A549 (cell line): ENCODE measurements at regions not wholly inside any gene's neighbourhood (a gene's known extent, or its start where the extent isn't known, plus 50 kb on each side); places are given as distances from the start of the nearest gene placed in this dataset.
A peak's percentile ranks its signal among the peaks of the same experiment; 100 is the strongest.

Experiments
- ATAC-seq, 2 experiments: fragments of 200-7000 bp in 1 of 2; fragments of >200 bp in 1 of 2; cut with Nextera tagmentation in 1 of 2; cut with Tn5 transposase in 1 of 2; 3 replicates each; pipeline versions ENCODE4 v1.8.0 to v1.9.1; 2018 to 2020; ENCODE audit warnings: mild to moderate bottlenecking in 1 of 2, moderate library complexity in 1 of 2
- CTCF ChIA-PET: fragments of 300-600 bp; sonication (Branson Sonifier 250); formaldehyde crosslinking; extraction: SDS; loops from one replicate; lab custom pipeline; 2021; ENCODE audit warnings: antibody characterized with exemption, inconsistent platforms; lab: Yijun Ruan, JAX
- POLR2A ChIA-PET: fragments of 350-600 bp; formaldehyde crosslinking; extraction: SDS; loops from one replicate; lab custom pipeline; 2021; ENCODE audit warnings: antibody characterized with exemption, inconsistent platforms; lab: Yijun Ruan, JAX
- DNase-seq, 2 experiments: peaks; one replicate each; pipeline versions ENCODE4 v3.0.0 to v3.0.0-alpha.2; 2011 to 2016; ENCODE audit warnings: low read depth in 1 of 2, low spot score in 1 of 2
- FAIRE-seq: peaks from 2 replicates; lab custom pipeline; 2011; peaks lifted over from hg19 to GRCh38; lab: Jason Lieb, UNC
- H3K27ac ChIP-seq, 2 experiments: fragments of >200 bp; sonication (Bioruptor Twin); formaldehyde crosslinking; 3 replicates each; pipeline ENCODE4 v1.5.1; 2016 to 2017
- H3K4me1 ChIP-seq: fragments of >200 bp; sonication (Bioruptor Twin); formaldehyde crosslinking; 3 replicates; pipeline ENCODE4 v1.6.1; 2016
- H3K4me2 ChIP-seq: fragments of >200 bp; sonication (Bioruptor Twin); formaldehyde crosslinking; 3 replicates; pipeline ENCODE4 v1.6.1; 2016
- H3K4me3 ChIP-seq: fragments of >200 bp; sonication (Bioruptor Twin); formaldehyde crosslinking; 3 replicates; pipeline ENCODE4 v1.5.1; 2016
- H3K9me3 ChIP-seq: fragments of >200 bp; sonication (Bioruptor Twin); formaldehyde crosslinking; 3 replicates; pipeline ENCODE4 v1.6.1; 2016
- CBX2 ChIP-seq: fragments of 200-600 bp; sonication (generic); IDR thresholded peaks from 2 replicates; pipeline ENCODE4 v1.6.1; 2016; ENCODE audit warnings: low read depth, mild to moderate bottlenecking, borderline replicate concordance
- CBX8 ChIP-seq: fragments of 200-600 bp; sonication (generic); IDR thresholded peaks from 2 replicates; pipeline ENCODE4 v1.6.1; 2016
- CHD2 ChIP-seq: fragments of 150-350 bp; IDR thresholded peaks from 2 replicates; pipeline ENCODE4 v1.6.1; 2014; ENCODE audit warnings: low read length; ENCODE audit not compliant: partially characterized antibody
- CHD4 ChIP-seq: fragments of 200-600 bp; sonication (generic); IDR thresholded peaks from 2 replicates; pipeline ENCODE4 v1.6.1; 2016; ENCODE audit warnings: antibody characterized with exemption, mild to moderate bottlenecking, borderline replicate concordance
- EP300 ChIP-seq, 2 experiments: fragments of >200 bp; sonication (Bioruptor Twin); formaldehyde crosslinking; IDR thresholded peaks; 2 replicates in 1 of 2; 3 replicates in 1 of 2; pipeline ENCODE4 v1.6.1; 2016 to 2017
- FOSB ChIP-seq: fragments of 250-450 bp; sonication (Bioruptor Pico); IDR thresholded peaks from 2 replicates; pipeline ENCODE4 v1.5.0; 2020; ENCODE audit warnings: mild to moderate bottlenecking, moderate library complexity
- FOSL2 ChIP-seq, 2 experiments: fragments of 450-650 bp in 1 of 2; fragments of >200 bp in 1 of 2; sonication (Bioruptor Twin) in 1 of 2; formaldehyde crosslinking; IDR thresholded peaks; 2 replicates each; pipeline versions ENCODE4 v1.5.0 to v1.6.1; 2016 to 2020; ENCODE audit warnings: mild to moderate bottlenecking in 1 of 2, moderate library complexity in 1 of 2
- HOXB13 ChIP-seq: fragments of 250-450 bp; sonication (Bioruptor Pico); IDR thresholded peaks from 2 replicates; pipeline ENCODE4 v1.5.0; 2020; ENCODE audit warnings: low read depth, mild to moderate bottlenecking, moderate library complexity
- JUN ChIP-seq, 2 experiments: fragments of >200 bp; sonication (Bioruptor Twin); formaldehyde crosslinking; IDR thresholded peaks; 2 replicates in 1 of 2; 3 replicates in 1 of 2; pipeline ENCODE4 v1.6.1; 2016 to 2017
- KDM1A ChIP-seq: fragments of 200-600 bp; sonication (generic); IDR thresholded peaks from 2 replicates; pipeline ENCODE4 v1.6.1; 2016; ENCODE audit warnings: low read depth, mild to moderate bottlenecking
- MAFK ChIP-seq: fragments of 450-650 bp; IDR thresholded peaks from 2 replicates; pipeline ENCODE4 v1.6.1; 2014; ENCODE audit not compliant: partially characterized antibody
- MYC ChIP-seq: IDR thresholded peaks from 2 replicates; pipeline ENCODE4 v1.6.1; 2012; ENCODE audit warnings: mild to moderate bottlenecking, inconsistent platforms, low read length, improper control_type of control experiment, borderline replicate concordance
- POLR2A ChIP-seq: IDR thresholded peaks from 2 replicates; pipeline ENCODE4 v1.6.1; 2012; ENCODE audit warnings: mild to moderate bottlenecking, low read length
- SMC3 ChIP-seq: fragments of >200 bp; sonication (Bioruptor Twin); formaldehyde crosslinking; IDR thresholded peaks from 3 replicates; pipeline ENCODE4 v1.6.1; 2018; ENCODE audit warnings: inconsistent platforms
- TFCP2L1 ChIP-seq: fragments of 250-450 bp; sonication (Bioruptor Pico); IDR thresholded peaks from 2 replicates; pipeline ENCODE4 v1.5.0; 2021; ENCODE audit warnings: mild to moderate bottlenecking
- ZNF302 ChIP-seq: fragments of 250-450 bp; sonication (Bioruptor Pico); IDR thresholded peaks from 2 replicates; pipeline ENCODE4 v1.9.0; 2021; ENCODE audit warnings: inconsistent platforms, mild to moderate bottlenecking, moderate library complexity
- WGBS: methylation state at CpG from one replicate; pipeline ENCODE4 v1.1.6; 2017; ENCODE audit errors: missing lambda C conversion rate; 5-methylcytosine and 5-hydroxymethylcytosine counted together
- TF ChIP-seq, protein P1 (sequence below): fragments of 200-600 bp; sonication (generic); IDR thresholded peaks from 2 replicates; pipeline ENCODE4 v1.6.1; 2016; ENCODE audit warnings: antibody characterized with exemption, mild to moderate bottlenecking, moderate library complexity
- TF ChIP-seq, protein P2 (sequence below): fragments of 150-350 bp; IDR thresholded peaks from 2 replicates; pipeline ENCODE4 v1.6.1; 2014; ENCODE audit warnings: low read depth, mild to moderate bottlenecking, low read length
- TF ChIP-seq, protein P3 (sequence below): fragments of >200 bp; sonication (Bioruptor Twin); formaldehyde crosslinking; IDR thresholded peaks from 3 replicates; pipeline ENCODE4 v1.6.1; 2016

DNA sequence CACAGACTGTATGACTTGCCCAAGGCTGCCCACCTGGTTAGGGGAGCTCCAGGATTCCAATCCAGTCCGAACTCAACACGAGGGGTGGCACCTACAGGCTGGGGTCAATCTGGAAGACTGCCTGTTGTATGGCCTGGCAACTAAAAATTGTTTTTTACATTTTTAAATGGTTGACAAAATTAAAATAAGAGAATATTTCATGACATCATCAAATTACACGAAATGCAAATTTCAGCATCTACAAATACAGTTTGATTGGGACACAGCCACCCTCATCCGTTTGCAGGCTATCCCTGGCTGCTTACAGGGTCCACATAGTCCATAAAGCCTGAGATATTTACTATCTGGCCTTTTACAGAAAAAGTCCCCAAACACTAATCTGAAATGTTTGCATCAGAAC, 235.9 kb upstream of the GMDS start:
- FAIRE-seq, result no peak
- TF ChIP-seq CBX8 (no peak), MAFK (peak; percentile 23)
- ATAC-seq, result no peak

DNA sequence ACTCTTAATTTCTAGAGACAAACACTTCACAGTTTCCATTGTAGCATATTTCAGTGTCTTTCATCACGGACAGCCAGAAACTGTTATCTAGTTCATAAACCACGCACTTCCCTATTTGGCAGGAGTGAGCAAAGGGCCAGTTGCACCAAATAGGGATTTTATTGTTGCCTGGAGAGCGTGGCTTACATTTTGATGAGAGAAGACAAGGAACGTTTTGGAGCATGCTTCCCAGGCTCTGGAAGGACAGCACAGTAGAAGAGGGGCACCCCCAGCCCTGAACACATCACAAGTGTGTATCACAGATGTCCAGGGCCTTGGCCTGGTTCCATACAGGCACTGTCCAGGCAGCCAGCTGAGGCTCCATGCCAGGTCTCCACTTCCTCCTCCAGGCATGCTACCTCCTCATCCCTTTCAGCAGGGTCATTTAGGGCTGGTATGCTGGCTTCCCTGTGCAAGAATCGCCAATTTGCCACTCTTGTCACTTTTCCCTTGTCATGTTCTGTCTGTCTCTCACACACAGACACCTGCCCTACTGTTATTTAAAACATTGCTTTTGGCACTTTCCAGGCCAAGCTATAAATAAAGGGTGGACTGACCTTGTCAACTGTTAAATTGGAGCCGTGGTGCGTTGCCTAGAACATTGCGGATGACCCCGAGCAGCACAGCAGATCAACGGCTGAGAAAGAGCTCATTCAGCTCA, 235.0 kb upstream of the GMDS start:
- ChIA-PET POLR2A (no interaction called here), CTCF (interaction anchor here (1.0 kb wide), 1 partner anchor 17 kb away, joined by 3 read pairs; no protein-coding TSS in a partner anchor)
- Histone ChIP-seq H3K27ac (no peak overlapping the region), H3K4me3 (no peak overlapping the region), H3K4me1 (peaks cover 6% of the 10 kb centered on the region; the same call in 1 of the 3 replicates), H3K9me3 (peaks cover 7% of the 10 kb centered on the region; the same call in 2 of the 3 replicates), H3K4me2 (no peak overlapping the region)
- FAIRE-seq, result no peak
- TF ChIP-seq, protein P1, sequence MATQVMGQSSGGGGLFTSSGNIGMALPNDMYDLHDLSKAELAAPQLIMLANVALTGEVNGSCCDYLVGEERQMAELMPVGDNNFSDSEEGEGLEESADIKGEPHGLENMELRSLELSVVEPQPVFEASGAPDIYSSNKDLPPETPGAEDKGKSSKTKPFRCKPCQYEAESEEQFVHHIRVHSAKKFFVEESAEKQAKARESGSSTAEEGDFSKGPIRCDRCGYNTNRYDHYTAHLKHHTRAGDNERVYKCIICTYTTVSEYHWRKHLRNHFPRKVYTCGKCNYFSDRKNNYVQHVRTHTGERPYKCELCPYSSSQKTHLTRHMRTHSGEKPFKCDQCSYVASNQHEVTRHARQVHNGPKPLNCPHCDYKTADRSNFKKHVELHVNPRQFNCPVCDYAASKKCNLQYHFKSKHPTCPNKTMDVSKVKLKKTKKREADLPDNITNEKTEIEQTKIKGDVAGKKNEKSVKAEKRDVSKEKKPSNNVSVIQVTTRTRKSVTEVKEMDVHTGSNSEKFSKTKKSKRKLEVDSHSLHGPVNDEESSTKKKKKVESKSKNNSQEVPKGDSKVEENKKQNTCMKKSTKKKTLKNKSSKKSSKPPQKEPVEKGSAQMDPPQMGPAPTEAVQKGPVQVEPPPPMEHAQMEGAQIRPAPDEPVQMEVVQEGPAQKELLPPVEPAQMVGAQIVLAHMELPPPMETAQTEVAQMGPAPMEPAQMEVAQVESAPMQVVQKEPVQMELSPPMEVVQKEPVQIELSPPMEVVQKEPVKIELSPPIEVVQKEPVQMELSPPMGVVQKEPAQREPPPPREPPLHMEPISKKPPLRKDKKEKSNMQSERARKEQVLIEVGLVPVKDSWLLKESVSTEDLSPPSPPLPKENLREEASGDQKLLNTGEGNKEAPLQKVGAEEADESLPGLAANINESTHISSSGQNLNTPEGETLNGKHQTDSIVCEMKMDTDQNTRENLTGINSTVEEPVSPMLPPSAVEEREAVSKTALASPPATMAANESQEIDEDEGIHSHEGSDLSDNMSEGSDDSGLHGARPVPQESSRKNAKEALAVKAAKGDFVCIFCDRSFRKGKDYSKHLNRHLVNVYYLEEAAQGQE, result no peak
- TF ChIP-seq TFCP2L1, result no peak
- no peak for TF ChIP-seq FOSL2 (IDR thresholded peaks at IDR 0.05)
- TF ChIP-seq FOSL2 (CRISPR knock-in tag; IDR thresholded peaks at IDR 0.05), result no peak
- DNase-seq, result no peak
- 66% methylated on average over 10 of the region's 10 CpGs for WGBS
- no peak for ATAC-seq

More for the DNA sequence above, 235.9 kb upstream of the GMDS start:
- Histone ChIP-seq H3K4me2 (no peak overlapping the region), H3K4me1 (peaks cover 3% of the 10 kb centered on the region; the same call in 1 of the 3 replicates), H3K27ac (no peak overlapping the region), H3K9me3 (peaks cover 7% of the 10 kb centered on the region; the same call in 2 of the 3 replicates), H3K4me3 (no peak overlapping the region)
- 30% methylated on average over 4 of the region's 4 CpGs for WGBS
- POLR2A ChIA-PET, result no interaction called here
- CTCF ChIA-PET, result interaction anchor here (1.0 kb wide), 1 partner anchor 17 kb away, joined by 3 read pairs; no protein-coding TSS in a partner anchor
- no peak for DNase-seq

DNA sequence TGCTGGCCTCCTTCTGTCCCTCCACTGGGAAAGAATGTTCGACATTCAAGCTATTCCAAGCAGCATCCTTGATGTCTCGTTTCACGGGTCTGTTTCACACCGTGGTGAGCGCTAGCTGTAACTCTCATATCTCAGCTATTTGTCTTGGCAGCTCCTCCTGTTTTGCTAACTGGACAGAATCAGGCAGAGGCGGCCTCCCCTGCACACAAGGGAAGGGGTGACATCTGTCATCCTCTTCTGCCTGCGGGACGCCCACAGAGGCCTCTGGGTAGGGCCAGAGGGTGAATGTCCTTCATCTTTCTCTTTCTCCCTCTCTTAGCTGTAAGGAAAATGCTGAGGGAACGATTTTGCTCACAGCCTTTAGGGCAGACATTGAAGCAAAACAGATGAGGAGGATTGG, 232.8 kb upstream of the GMDS start:
- no peak for DNase-seq
- TF ChIP-seq HOXB13 (CRISPR knock-in tag) (no peak), MAFK (peak; percentile 5)
- Histone ChIP-seq H3K9me3 (peaks cover 7% of the 10 kb centered on the region; the same call in 2 of the 3 replicates), H3K4me1 (peaks cover 6% of the 10 kb centered on the region; the same call in 1 of the 3 replicates), H3K27ac (no peak overlapping the region), H3K4me3 (no peak overlapping the region), H3K4me2 (no peak overlapping the region)
- ChIA-PET POLR2A (no interaction called here), CTCF (interaction anchor here (1.1 kb wide), 1 partner anchor 156 kb away, joined by 3 read pairs; no protein-coding TSS in a partner anchor)
- no peak for FAIRE-seq
- 78% methylated on average over 9 of the region's 9 CpGs for WGBS
- ATAC-seq, result no peak

DNA sequence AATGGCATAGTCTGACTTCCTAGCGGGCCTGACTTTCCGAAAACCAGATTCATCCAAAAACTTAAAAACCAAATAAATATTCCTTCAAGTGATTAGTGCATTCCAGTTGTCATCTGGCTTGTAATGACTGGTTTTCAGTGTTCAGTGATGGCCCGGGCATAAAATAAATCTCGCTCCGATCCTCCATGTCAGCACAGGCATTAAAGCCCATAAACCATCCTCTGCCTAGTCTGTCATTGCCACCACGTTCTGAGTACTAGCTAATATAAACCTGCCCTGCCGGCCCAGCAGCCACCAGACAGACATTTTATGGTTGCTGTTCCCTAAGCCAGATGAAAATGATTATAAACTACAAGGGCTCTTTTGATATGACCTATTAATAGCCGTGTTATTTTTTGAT, 232.3 kb upstream of the GMDS start:
- no peak for DNase-seq
- 81% methylated on average over 8 of the region's 8 CpGs for WGBS
- Histone ChIP-seq H3K4me2 (no peak overlapping the region), H3K4me1 (peaks cover 6% of the 10 kb centered on the region; the same call in 1 of the 3 replicates), H3K9me3 (peaks cover 4% of the 10 kb centered on the region; the same call in 2 of the 3 replicates), H3K27ac (no peak overlapping the region), H3K4me3 (no peak overlapping the region)
- CTCF ChIA-PET, result no interaction called here
- ATAC-seq, result no peak
- no peak for TF ChIP-seq CHD4
- TF ChIP-seq, protein P2, sequence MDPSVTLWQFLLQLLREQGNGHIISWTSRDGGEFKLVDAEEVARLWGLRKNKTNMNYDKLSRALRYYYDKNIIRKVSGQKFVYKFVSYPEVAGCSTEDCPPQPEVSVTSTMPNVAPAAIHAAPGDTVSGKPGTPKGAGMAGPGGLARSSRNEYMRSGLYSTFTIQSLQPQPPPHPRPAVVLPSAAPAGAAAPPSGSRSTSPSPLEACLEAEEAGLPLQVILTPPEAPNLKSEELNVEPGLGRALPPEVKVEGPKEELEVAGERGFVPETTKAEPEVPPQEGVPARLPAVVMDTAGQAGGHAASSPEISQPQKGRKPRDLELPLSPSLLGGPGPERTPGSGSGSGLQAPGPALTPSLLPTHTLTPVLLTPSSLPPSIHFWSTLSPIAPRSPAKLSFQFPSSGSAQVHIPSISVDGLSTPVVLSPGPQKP, result no peak
- TF ChIP-seq POLR2A, result no peak
- no peak for TF ChIP-seq CBX2
- TF ChIP-seq FOSB, result no peak
- TF ChIP-seq FOSL2 (IDR thresholded peaks at IDR 0.05), result no peak
- TF ChIP-seq FOSL2 (CRISPR knock-in tag; IDR thresholded peaks at IDR 0.05), result no peak
- no peak for TF ChIP-seq SMC3
- TF ChIP-seq KDM1A, result no peak
- TF ChIP-seq EP300 (IDR thresholded peaks at IDR 0.05), result no peak
- no peak for TF ChIP-seq MYC
- no peak for TF ChIP-seq ZNF302 (CRISPR knock-in tag)
- TF ChIP-seq, protein P3, sequence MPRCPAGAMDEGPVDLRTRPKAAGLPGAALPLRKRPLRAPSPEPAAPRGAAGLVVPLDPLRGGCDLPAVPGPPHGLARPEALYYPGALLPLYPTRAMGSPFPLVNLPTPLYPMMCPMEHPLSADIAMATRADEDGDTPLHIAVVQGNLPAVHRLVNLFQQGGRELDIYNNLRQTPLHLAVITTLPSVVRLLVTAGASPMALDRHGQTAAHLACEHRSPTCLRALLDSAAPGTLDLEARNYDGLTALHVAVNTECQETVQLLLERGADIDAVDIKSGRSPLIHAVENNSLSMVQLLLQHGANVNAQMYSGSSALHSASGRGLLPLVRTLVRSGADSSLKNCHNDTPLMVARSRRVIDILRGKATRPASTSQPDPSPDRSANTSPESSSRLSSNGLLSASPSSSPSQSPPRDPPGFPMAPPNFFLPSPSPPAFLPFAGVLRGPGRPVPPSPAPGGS, result no peak
- no peak for TF ChIP-seq TFCP2L1
- TF ChIP-seq CHD2, result no peak
- TF ChIP-seq JUN (IDR thresholded peaks at IDR 0.05), result no peak
- FAIRE-seq, result no peak
- POLR2A ChIA-PET, result no interaction called here
